GM21529 (cell line): ENCODE measurements at regions not wholly inside any gene's neighbourhood (a gene's known extent, or its start where the extent isn't known, plus 50 kb on each side); places are given as distances from the start of the nearest gene placed in this dataset.

ENCODE experiments used
- ATAC-seq: cut with Tn5 transposase; IDR thresholded peaks from one replicate; pipeline ENCODE4 v1.9.1; 2021; ENCODE audit not compliant: unreplicated experiment

DNA sequence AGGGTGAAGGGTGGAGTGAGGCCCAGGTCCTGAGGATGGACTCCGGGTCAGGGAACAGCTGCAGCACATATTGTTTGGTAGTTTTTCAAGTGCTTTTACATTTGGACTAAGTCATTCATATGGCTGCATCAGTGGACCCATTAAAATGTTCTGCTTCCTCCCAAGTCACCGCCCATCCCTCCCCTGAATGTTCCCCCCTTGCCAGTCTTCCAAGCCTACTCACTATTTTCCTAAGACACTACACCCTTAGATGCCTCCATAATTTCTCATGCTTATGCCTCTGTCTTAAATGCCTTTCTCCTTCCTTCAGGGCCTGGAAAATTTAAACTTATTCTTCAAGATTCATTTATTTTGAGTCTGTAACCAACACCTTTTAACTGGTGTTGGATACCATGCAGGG, 86.6 kb upstream of the NR4A3 start:
- ATAC-seq, result no peak

- no peak for ATAC-seq
Observed at GRCh38 chr9:99736291-99736690, 85.4 kb upstream of the NR4A3 start.

DNA sequence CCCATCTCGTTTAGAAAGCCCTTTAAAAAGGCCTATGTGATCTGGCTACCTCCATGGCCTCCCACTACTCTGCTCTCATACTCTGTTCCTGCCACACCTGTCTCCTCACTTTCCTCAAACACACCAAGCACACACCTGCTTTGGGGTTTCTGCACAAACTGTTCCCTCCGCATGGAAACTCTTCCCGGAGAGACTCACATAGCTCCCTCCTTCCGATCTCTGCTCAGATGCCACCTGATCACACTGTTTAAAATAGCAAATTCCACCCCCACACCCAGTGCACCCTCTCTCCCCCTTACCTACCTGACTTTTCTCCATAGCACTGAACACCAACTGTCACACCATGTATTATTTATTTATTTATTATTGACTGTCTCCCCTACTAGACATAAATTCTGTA, 84.0 kb upstream of the NR4A3 start:
- ATAC-seq, result no peak

DNA sequence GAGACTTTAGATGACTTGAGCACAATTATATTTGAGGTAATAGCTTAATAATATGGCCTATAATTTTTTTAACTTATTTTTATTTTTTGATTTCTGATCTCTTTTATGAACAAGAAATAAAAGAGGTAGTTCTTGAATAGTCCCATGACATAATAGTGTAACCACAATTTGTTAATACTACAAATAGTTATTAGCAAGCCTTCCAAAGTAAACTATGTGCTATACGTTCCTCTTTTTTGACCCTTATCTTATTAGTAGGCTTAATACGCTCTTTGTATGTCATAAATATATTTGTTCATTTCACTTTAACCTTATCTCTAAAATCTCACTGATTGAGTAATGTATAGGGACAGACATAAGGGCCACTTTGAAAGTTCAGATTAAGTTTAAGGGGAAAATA, 78.7 kb upstream of the NR4A3 start:
- ATAC-seq, result no peak

GRCh38 chr9:99743455-99743854, 78.2 kb upstream of the NR4A3 start:
- no peak for ATAC-seq

DNA sequence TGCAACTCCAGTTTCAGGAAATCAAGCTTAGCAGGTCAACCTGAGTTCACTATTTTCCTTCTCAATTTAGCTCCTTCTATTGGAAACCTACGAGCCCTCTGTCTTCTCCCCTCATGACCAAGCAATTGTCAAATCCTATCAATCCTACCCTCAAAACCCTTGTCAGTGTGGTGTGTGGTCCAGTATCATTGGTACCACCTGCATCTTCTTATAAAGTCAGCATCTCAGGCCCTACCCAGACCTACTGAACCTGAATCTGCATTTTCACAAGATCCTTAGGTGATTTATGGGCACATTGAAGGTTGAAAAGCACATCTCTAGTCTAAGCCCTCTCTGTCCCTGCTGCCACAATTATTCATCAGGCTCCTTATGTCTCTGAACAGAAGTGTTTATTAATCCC, 77.6 kb upstream of the NR4A3 start:
- ATAC-seq, result no peak

- no peak for ATAC-seq
Observed at GRCh38 chr9:99745085-99745484, 76.6 kb upstream of the NR4A3 start.

DNA sequence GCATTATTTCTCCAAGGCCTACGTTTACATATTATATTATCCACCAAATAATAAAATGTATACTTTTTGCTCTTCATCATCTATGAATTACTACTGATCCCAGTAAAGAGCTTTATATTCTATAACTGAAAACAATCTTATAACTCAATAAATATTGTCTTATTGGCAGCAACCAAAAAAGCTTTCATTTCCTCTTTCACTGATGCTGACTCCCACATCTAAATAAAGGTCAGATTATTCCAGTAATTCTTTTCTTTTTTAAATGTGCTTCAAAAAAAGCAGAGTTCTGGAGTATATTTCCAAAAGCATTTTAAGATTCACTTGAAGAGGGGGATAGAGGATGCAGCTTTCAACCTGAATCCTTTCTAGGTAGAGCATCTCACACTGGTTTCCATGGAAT, 75.3 kb upstream of the NR4A3 start:
- ATAC-seq, result no peak

GRCh38 chr9:99748266-99748665, 73.4 kb upstream of the NR4A3 start:
- no peak for ATAC-seq

GRCh38 chr9:99748676-99749075, 73.0 kb upstream of the NR4A3 start:
- no peak for ATAC-seq

- no peak for ATAC-seq
Observed at GRCh38 chr9:99749641-99750040, 72.0 kb upstream of the NR4A3 start.

DNA sequence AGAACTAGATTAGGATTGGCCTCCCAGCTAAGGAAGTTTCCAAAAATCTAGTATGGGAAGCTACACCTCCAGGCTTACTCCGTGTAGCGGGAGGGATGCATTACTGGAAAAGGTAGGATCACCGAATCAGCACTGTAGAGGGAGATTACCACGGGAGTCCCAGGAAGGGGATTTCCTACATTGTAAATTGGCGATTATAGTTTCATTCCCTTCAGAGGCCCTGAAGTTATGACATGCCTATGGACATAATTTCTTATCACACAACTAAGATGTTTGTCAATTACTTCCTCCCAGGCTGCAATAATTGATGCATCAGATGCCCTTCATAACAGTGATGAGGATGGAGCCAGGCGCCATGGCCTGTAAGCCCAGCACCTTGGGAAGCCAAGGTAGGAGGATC, 71.2 kb upstream of the NR4A3 start:
- ATAC-seq, result no peak

- no peak for ATAC-seq
Observed at GRCh38 chr9:99752417-99753109, 69.1 kb upstream of the NR4A3 start.

DNA sequence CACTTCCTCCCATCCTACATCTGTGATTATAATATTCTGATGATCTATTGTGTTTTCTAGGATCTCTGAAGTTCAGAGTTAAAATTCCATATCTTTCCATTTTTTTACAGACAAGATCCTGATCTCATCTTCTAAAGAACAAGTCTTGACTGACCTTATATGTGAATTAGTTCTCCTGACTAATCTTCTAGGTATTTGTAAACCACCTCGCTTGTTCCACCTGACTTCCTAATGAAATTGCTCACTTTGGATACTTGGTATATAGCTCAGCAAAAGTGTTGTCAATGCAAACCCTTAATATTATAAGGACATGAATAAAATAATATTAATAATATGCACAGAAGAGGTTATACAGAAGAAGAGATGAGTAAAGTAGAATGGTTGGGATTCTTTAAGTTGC, 68.2 kb upstream of the NR4A3 start:
- ATAC-seq, result no peak

GRCh38 chr9:99760421-99760820, 61.3 kb upstream of the NR4A3 start:
- ATAC-seq, result no peak

DNA sequence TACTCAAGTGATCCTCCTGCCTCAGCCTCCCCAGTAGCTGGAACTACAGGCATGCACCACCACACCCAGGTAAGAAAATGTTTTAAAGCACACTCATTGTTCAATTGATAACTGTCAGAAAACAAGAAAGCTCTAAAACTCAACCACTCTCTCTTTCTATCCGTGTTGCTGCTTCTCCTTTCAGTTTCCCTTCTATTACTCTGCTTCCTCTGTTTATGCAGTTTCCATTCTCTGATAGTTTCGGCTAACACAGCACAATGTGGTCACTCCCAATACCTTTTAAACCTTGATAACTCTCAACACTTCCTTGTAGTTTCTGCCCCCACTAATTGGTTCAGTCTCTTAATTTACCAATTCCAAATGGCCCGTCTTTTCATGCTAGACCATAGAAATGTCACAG, 59.2 kb upstream of the NR4A3 start:
- ATAC-seq, result peak; percentile 100
